ENCODE measurements at regions not wholly inside any gene's neighbourhood (a gene's known extent, or its start where the extent isn't known, plus 50 kb on each side); places are given as distances from the start of the nearest gene placed in this dataset.
A peak's percentile ranks its signal among the peaks of the same experiment; 100 is the strongest.
"Not testable (repeated sequence)": the region's sequence is repeated elsewhere in the genome, so short reads cannot be mapped to it uniquely, and the experiment has no call there.

- no peak for DNase-seq (ENCODE audit: low spot score)
Observed at GRCh38 chr4:147246096-147246495, 234.8 kb upstream of the EDNRA start.

- DNase-seq (ENCODE audit: low spot score) = not testable (repeated sequence)
Observed at GRCh38 chr4:147246528-147246927, 234.4 kb upstream of the EDNRA start.

DNA sequence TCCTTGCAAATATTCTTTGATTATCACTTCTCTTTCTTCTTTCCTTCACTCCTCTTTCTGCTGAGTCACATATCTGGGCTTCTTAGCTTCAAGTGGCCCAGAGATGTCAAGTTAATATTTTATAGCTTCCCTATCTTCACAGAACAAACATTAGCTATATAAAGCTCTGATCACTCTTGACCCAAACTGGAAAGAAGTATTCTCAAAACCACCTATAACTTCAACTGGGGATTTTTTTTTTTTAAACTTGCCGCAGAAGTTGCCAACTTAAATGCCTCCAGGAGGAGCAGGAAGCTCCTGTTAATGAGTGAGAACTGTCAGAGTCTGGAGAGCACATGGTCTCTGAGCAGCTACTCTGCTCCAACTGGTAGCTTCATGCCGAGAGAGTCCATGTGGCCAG is 233.3 kb upstream of the EDNRA start:
- peak; percentile 66 for DNase-seq (ENCODE audit: low spot score)

- DNase-seq (ENCODE audit: low spot score) = no peak
Observed at GRCh38 chr4:147250062-147250461, 230.8 kb upstream of the EDNRA start.

- not testable (repeated sequence) for DNase-seq (ENCODE audit: low spot score)
Observed at GRCh38 chr4:147255268-147255667, 225.6 kb upstream of the EDNRA start.

DNA sequence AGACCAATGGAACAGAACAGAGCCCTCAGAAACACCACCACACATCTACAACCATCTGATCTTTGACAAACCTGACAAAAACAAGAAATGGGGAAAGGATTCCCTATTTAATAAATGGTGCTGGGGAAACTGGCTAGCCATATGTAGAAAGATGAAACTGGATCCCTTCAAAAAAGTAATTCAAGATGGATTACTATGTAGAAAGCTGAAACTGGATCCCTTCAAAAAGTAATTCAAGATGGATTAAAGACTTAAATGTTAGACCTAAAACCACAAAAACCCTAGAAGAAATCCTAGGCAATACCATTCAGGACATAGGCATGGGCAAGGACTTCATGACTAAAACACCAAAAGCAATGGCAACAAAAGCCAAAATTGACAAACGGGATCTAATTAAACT is 221.6 kb upstream of the EDNRA start:
- DNase-seq (ENCODE audit: low spot score) = not testable (repeated sequence)

- no peak for DNase-seq (ENCODE audit: low spot score)
Observed at GRCh38 chr4:147284256-147284835, 196.6 kb upstream of the EDNRA start.

DNA sequence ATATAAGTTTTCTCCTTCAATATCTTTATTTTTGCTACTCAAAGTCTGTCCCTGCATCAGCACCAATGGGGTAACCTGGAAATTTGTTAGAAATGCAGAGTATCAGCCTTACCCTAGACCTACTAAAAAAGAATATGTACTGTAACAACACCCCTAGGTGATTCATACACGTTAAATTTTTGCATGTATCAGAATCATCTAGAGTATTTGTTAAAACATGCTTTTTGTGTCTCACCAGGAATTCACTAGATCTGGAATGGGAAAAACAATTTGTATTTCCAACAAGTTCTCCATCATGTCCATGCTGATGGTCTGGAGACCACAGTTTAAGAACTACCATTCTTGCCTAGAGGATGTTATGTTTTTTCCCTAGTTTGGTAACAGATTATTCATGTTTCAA is 196.0 kb upstream of the EDNRA start:
- DNase-seq (ENCODE audit: low spot score) = no peak

- DNase-seq (ENCODE audit: low spot score) = no peak
Observed at GRCh38 chr4:147285751-147286150, 195.1 kb upstream of the EDNRA start.

DNA sequence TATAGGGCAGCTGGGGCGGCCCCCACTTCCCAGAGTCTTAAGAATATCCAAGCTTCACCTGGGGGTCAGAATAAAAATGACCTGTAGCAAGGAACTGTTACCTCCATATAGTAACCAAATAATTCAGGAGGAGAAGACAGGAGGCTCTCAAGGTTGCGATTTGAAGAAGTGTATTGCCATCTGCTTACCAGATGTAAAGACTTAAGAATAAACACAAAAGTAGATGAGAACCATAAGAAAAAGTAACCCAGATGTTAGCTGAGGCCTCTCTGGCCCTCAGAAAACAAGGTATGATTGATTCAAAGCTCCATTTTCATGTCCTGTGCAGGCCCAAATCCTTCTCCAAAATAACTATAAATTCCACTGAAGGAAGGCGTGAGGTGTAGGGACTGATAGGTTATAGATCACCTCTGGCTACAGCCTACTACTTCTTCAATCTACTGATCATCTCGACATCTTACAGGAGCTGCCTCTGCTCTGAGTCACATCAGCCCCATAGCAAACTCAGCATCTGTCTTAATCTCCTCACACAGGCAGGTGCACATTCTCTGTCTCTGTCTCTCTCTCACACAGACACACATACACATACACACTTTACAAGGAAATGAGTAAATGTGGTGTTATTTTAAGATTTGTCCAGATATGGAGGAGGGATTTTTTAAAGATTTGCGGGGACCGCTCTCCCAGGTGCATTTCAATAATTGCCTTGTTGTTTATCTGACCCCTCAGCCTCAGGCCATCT is 193.9 kb upstream of the EDNRA start:
- no peak for DNase-seq (ENCODE audit: low spot score)

DNA sequence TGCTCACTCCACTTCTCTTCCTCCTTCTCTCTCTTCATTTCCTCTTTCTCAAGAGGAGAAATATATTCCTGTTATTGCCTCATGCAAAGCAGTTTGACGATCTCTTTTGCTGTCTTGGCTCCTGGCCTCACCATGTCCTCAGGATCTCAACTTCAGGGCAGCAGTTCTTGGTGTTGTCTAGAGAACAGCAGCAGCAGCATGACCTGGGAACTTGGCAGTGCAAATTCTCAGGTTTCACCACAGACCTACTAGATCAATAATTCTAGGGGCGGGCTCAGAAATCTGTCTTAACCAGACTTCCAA is 193.4 kb upstream of the EDNRA start:
- no peak for DNase-seq (ENCODE audit: low spot score)

GRCh38 chr4:147288512-147288911 is 192.4 kb upstream of the EDNRA start:
- no peak for DNase-seq (ENCODE audit: low spot score)

GRCh38 chr4:147289181-147289580 is 191.7 kb upstream of the EDNRA start:
- no peak for DNase-seq (ENCODE audit: low spot score)

GRCh38 chr4:147292604-147293313 is 188.1 kb upstream of the EDNRA start:
- peak; percentile 68 for DNase-seq (ENCODE audit: low spot score)

DNA sequence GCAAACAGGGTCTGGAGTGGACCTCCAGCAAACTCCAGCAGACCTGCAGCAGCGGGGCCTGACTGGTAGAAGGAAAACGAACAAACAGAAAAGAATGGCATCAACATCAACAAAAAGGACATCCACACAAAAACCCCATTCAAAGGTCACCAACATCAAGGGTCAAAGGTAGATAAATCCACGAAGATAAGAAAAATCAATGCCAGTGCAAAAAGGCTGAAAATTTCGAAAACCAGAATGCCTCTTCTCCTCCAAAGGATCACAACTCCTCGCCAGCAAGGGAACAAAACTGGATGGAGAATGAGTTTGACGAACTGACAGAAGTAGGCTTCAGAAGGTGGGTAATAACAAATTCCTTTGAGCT is 187.6 kb upstream of the EDNRA start:
- DNase-seq (ENCODE audit: low spot score) = not testable (repeated sequence)

DNA sequence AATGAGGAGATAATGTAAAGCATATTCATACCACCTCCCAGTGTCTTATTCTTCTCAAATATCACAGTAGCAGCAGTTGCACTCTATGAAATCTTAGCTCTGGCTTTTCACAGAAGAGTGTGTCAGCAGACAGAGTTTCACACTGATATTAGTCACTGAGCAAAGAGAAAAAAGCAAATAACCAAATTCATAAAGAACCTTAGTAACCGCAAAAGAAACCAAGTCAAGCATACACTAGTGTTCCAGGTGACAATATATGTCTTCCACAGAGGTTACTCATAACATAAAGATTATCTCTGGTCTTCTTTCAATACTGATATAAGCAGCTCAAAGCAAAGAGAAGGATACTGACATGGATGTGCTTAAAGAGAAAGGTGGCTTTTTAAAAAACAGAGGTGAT is 181.7 kb upstream of the EDNRA start:
- DNase-seq (ENCODE audit: low spot score) = no peak

- no peak for DNase-seq (ENCODE audit: low spot score)
Observed at GRCh38 chr4:147303174-147303872, 177.6 kb upstream of the EDNRA start.

DNA sequence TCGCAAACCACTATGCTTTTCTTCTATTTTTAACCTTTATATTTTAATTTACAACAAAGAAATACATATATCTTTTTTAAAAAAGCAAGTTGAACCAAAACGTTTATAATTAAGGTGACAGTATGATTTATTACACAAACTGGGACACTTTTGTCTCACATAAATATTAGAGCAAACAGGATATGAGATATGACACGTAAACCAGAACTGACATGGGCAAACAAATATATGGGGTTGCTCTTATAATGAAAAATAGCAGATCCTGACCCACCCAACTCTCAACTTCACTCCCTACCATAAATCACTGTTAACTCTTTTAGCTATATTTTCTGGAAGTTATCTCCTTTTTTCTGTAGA is 177.0 kb upstream of the EDNRA start:
- DNase-seq (ENCODE audit: low spot score) = no peak

DNA sequence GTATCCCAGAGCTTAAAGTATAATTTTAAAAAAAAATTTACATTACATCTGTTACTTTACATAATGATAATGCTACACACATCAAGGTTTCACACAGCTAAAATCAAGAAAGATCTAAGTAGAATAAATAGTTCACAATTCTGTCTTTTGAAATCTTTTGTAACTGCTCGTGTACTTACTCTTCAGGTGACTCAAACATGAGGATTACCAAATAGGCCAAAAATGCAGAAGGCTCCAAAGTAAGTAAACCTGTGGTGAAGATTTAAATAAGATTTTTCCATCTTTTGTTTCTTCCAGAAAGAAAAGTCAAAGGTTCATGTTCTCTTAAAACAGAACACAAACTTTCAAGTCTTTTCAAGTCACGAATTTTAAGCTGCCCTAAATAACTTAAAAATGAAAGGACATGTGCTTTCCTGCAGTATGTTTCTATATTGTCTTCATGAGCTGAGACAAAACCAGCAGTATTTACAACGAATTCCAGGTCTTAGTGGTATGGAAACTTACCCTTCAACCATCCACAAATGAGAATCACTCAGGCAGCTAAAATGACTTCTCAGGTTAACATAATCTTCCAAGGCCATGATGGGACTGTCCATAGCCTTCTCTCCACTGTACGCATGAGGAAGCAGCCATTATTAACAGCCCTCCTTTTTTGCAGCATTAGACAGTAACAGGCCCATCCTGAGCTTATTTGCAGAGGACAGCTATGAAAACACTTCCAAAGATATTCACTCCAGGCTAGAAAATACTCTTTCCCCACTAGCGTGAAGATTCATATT is 172.8 kb upstream of the EDNRA start:
- DNase-seq (ENCODE audit: low spot score) = no peak

- DNase-seq (ENCODE audit: low spot score) = no peak
Observed at GRCh38 chr4:147309434-147309833, 171.5 kb upstream of the EDNRA start.

GRCh38 chr4:147310312-147310711 is 170.6 kb upstream of the EDNRA start:
- no peak for DNase-seq (ENCODE audit: low spot score)

DNA sequence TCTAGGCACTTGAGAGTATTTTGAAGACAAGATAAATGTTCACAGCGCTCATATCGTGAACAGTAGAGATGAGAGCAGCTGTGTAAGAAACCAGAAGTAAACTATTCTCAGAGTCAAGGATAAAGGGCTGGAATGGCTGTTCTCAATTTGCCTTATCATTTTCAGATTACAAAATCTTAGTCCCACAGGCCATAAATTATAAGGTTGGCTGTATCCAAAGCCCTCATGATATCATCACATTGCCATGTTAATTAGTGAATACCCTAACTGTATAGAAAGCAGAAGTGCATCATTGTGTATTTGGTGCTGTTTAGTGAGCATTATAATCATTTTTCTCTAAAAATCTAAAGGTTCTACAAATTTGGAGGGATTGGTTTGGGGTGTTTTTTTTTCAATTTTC is 168.9 kb upstream of the EDNRA start:
- DNase-seq (ENCODE audit: low spot score) = no peak

All from HT-29 (cell line).